ENCODE measurements at regions not wholly inside any gene's neighbourhood (a gene's known extent, or its start where the extent isn't known, plus 50 kb on each side); places are given as distances from the start of the nearest gene placed in this dataset.

DNA sequence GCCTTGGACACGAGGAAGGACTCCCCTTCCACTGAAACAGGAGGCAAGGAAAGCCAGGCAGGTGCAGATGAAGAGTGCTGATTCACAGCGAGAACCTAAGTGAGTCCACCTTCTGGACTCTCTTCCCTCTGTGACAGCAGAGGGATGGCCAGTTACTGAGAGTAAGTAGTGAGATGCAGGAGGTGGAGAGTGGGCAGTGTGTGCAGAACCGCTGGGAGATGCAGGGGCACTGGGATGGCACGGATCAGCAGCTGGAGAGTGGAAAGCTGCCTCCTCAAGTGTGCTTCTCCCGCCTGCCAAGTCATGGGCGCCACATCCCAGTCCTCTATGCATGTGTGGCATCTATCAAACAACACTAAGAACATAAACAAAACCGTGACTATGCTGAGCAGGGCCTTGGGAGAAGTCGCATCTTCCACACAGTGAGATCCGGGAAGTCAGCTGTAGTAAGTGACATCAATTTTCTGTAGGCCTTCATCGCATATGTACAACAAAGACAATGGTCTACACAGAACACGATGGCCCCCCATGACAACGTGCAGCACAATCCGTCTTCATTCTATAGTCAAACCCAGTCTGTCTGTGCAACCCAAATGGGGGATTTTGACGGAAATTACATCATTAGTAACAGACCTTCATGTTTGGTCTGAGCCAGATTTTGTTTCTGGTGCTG, 217.4 kb upstream of the KLF14 start:
- TF ChIP-seq, protein P1, sequence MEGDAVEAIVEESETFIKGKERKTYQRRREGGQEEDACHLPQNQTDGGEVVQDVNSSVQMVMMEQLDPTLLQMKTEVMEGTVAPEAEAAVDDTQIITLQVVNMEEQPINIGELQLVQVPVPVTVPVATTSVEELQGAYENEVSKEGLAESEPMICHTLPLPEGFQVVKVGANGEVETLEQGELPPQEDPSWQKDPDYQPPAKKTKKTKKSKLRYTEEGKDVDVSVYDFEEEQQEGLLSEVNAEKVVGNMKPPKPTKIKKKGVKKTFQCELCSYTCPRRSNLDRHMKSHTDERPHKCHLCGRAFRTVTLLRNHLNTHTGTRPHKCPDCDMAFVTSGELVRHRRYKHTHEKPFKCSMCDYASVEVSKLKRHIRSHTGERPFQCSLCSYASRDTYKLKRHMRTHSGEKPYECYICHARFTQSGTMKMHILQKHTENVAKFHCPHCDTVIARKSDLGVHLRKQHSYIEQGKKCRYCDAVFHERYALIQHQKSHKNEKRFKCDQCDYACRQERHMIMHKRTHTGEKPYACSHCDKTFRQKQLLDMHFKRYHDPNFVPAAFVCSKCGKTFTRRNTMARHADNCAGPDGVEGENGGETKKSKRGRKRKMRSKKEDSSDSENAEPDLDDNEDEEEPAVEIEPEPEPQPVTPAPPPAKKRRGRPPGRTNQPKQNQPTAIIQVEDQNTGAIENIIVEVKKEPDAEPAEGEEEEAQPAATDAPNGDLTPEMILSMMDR (conservative IDR thresholded peaks at IDR 0.05 in 1 of 2, IDR thresholded peaks at IDR 0.05 in 1 of 2; ENCODE audit: low read depth in 1 of 2, low read length in 2 of 2) = no peak
- no peak for TF ChIP-seq EZH2 (IDR thresholded peaks at IDR 0.05; ENCODE audit: low read length, missing control alignments)
